OCI-LY1 (cell line): ENCODE measurements at regions not wholly inside any gene's neighbourhood (a gene's known extent, or its start where the extent isn't known, plus 50 kb on each side); places are given as distances from the start of the nearest gene placed in this dataset.

Source experiments
- CTCF ChIP-seq: fragments of 200-600 bp; sonication (generic), shearing (Covaris generic); IDR thresholded peaks from 2 replicates; pipeline ENCODE4 v1.5.1; 2017; ENCODE audit warnings: mild to moderate bottlenecking, antibody characterized with exemption, low read length, moderate library complexity, mixed read lengths
- EZH2 ChIP-seq: fragments of 200-600 bp; sonication (generic), shearing (Covaris generic); IDR thresholded peaks from 2 replicates; pipeline ENCODE4 v1.8.0; 2017; ENCODE audit warnings: borderline replicate concordance, mixed run types, mild to moderate bottlenecking, antibody characterized with exemption, low read length, moderate library complexity, mixed read lengths

DNA sequence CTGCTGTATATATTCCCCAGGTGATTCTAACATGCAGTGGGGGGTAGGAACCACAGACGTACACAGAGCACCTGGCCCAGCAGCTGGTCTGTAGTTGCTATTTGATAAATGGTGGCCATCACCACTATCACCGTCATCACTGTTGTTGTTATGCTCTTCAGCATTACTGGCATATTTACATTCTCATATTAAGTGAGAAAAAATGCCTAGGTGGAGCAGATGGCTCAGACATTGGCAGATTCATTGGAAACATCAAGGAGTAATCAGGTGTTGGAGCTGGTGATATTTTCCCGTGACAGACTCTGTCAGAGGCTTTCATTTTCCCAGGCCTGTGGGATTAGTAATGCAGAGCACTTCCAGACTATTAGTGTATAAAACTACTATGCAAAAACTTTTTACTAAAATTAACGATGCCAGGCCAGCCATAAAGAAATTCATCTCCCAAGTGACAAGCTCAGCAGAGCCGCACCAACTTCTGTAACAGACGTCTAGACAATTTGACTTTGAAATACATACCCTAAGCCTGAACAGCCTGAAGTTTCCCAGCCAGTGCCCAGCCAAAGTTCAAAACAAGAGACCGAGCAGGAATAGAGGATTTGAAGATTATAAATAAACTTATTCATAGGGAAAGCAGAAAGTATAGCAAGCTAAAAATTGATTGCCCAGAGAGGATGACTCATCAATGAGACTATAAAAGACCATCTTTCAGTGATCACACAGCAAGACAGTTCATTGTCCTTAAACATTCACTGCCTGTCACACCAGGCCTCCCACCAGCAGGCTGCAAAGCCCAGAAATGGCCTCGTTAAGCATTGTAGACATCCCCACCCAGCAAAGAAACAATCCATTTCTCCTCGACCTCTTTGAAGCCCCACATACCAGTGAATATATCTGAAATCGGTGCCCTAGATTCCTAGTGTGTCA is 247.4 kb upstream of the CHAC2 start:
- TF ChIP-seq EZH2, result no peak
- no peak for TF ChIP-seq CTCF
